GM12878 (cell line): ENCODE measurements at regions not wholly inside any gene's neighbourhood (a gene's known extent, or its start where the extent isn't known, plus 50 kb on each side); places are given as distances from the start of the nearest gene placed in this dataset.
A peak's percentile ranks its signal among the peaks of the same experiment; 100 is the strongest.

Experiments used
- ATAC-seq: fragments of 200-7000 bp; cut with Tn5 transposase; 3 replicates; pipeline ENCODE4 v1.9.1; 2020; ENCODE audit warnings: mild to moderate bottlenecking, moderate library complexity
- BruUV-seq: library from RNA; stranded (reverse); fragments of 400-500 nt; replicated peaks from 2 replicates; lab custom pipeline; 2021; lab: Mats Ljungman, UMichigan
- CTCF ChIA-PET: fragments of 300-600 bp; sonication (Branson Sonifier 250); formaldehyde crosslinking; extraction: SDS; loops from one replicate; lab custom pipeline; 2021; ENCODE audit warnings: inconsistent platforms; lab: Yijun Ruan, JAX
- POLR2A ChIA-PET: fragments of 350-600 bp; formaldehyde crosslinking; extraction: SDS; loops from one replicate; lab custom pipeline; 2021; ENCODE audit warnings: inconsistent platforms; lab: Charles Lee
- RAD21 ChIA-PET: fragments of 300-600 bp; sonication (Branson Sonifier 250); formaldehyde crosslinking; loops from one replicate; lab custom pipeline; 2023; ENCODE audit warnings: antibody characterized with exemption; ENCODE audit not compliant: unreplicated experiment; lab: Charles Lee
- SMC1A ChIA-PET: fragments of 300-600 bp; sonication (Branson Sonifier 250); formaldehyde crosslinking; loops from one replicate; lab custom pipeline; 2023; ENCODE audit not compliant: unreplicated experiment, uncharacterized antibody; lab: Charles Lee
- DNase-seq: peaks from one replicate; pipeline ENCODE4 v3.0.0-alpha.2; 2011; ENCODE audit warnings: low read depth, low spot score
- FAIRE-seq: peaks from 3 replicates; lab custom pipeline; 2011; peaks lifted over from hg19 to GRCh38; lab: Jason Lieb, UNC
- H2AFZ ChIP-seq: 2 replicates; pipeline ENCODE4 v1.6.0; 2011; ENCODE audit warnings: low read depth, low read length, control low read depth; ENCODE audit not compliant: control insufficient read depth
- H3K27ac ChIP-seq: 2 replicates; pipeline ENCODE4 v1.5.1; 2011; ENCODE audit warnings: control low read depth; ENCODE audit not compliant: control insufficient read depth, insufficient read depth
- H3K27me3 ChIP-seq, 2 experiments: replicated peaks in 1 of 2; 2 replicates each; pipeline versions ENCODE4 v1.6.0 to v1.6.1; 2011; ENCODE audit warnings: low read length in 1 of 2; ENCODE audit not compliant: control insufficient read depth in 2 of 2, insufficient read depth in 2 of 2
- H3K36me3 ChIP-seq, 2 experiments: 2 replicates each; pipeline ENCODE4 v1.5.1; 2011; ENCODE audit warnings: low read length in 1 of 2; ENCODE audit not compliant: control insufficient read depth in 2 of 2, insufficient read depth in 2 of 2
- H3K4me1 ChIP-seq: 2 replicates; pipeline ENCODE4 v1.6.1; 2011; ENCODE audit warnings: mild to moderate bottlenecking, low read length, moderate library complexity, mixed read lengths; ENCODE audit not compliant: control insufficient read depth, insufficient read depth
- H3K4me2 ChIP-seq: 2 replicates; pipeline ENCODE4 v1.6.0; 2011; ENCODE audit warnings: control low read depth; ENCODE audit not compliant: control insufficient read depth, insufficient read depth
- H3K4me3 ChIP-seq: fragments of 200-600 bp; sonication (generic); 2 replicates; pipeline ENCODE4 v1.5.1; 2016
- H3K79me2 ChIP-seq: 2 replicates; pipeline ENCODE4 v1.6.0; 2011; ENCODE audit warnings: low read length; ENCODE audit not compliant: control insufficient read depth, insufficient read depth
- H3K9ac ChIP-seq: 2 replicates; pipeline ENCODE4 v1.8.0; 2011; ENCODE audit warnings: low read length, control low read depth, mixed read lengths; ENCODE audit not compliant: control insufficient read depth, insufficient read depth
- H3K9me3 ChIP-seq: replicated peaks from 3 replicates; pipeline ENCODE4 v1.5.1; 2011; ENCODE audit warnings: mild to moderate bottlenecking, low read length; ENCODE audit not compliant: control insufficient read depth, insufficient read depth
- H4K20me1 ChIP-seq: 2 replicates; pipeline ENCODE4 v1.6.0; 2011; ENCODE audit not compliant: control insufficient read depth, insufficient read depth
- BMI1 ChIP-seq: fragments of 450-650 bp; IDR thresholded peaks from 2 replicates; pipeline ENCODE4 v1.6.1; 2016; ENCODE audit warnings: mild to moderate bottlenecking, moderate library complexity, borderline replicate concordance
- CBX5 ChIP-seq: sonication (generic); IDR thresholded peaks from 2 replicates; pipeline ENCODE4 v1.6.1; 2016; ENCODE audit warnings: low read depth, moderate library complexity, mild to moderate bottlenecking, inconsistent platforms
- HDAC6 ChIP-seq: fragments of 200-600 bp; sonication (generic); IDR thresholded peaks from one replicate; pipeline ENCODE4 v1.8.0; 2017; ENCODE audit warnings: antibody characterized with exemption; ENCODE audit not compliant: unreplicated experiment
- IRF4 ChIP-seq: IDR thresholded peaks from 2 replicates; pipeline ENCODE4 v1.6.1; 2011; ENCODE audit warnings: low read depth, low read length
- JUND ChIP-seq: IDR thresholded peaks from 2 replicates; pipeline ENCODE4 v1.6.1; 2012; ENCODE audit warnings: low read depth, mild to moderate bottlenecking, low read length, improper control_type of control experiment, moderate library complexity
- MEF2A ChIP-seq: IDR thresholded peaks from 2 replicates; pipeline ENCODE4 v1.6.1; 2011; ENCODE audit warnings: low read depth, mild to moderate bottlenecking, low read length, moderate library complexity; ENCODE audit not compliant: insufficient read depth
- MYC ChIP-seq: IDR thresholded peaks from 2 replicates; pipeline ENCODE4 v1.6.1; 2011; ENCODE audit warnings: mild to moderate bottlenecking, low read length, moderate library complexity, inconsistent platforms; ENCODE audit not compliant: insufficient read depth, insufficient replicate concordance, insufficient read length, severe bottlenecking
- NBN ChIP-seq: fragments of 450-650 bp; IDR thresholded peaks from 2 replicates; pipeline ENCODE4 v1.6.1; 2016
- PAX8 ChIP-seq: fragments of 450-650 bp; IDR thresholded peaks from 2 replicates; pipeline ENCODE4 v1.6.1; 2017; ENCODE audit warnings: mild to moderate bottlenecking, moderate library complexity
- RAD21 ChIP-seq: IDR thresholded peaks from 2 replicates; pipeline ENCODE4 v1.6.1; 2011; ENCODE audit warnings: mild to moderate bottlenecking, low read depth, low read length, moderate library complexity; ENCODE audit not compliant: insufficient read depth
- RB1 ChIP-seq: fragments of 450-650 bp; formaldehyde crosslinking; IDR thresholded peaks from 2 replicates; pipeline ENCODE4 v1.6.1; 2017; ENCODE audit warnings: mild to moderate bottlenecking, borderline replicate concordance
- RBBP5 ChIP-seq: fragments of 200-600 bp; sonication (generic); conservative IDR thresholded peaks from 2 replicates; pipeline ENCODE4 v1.6.1; 2016
- RCOR1 ChIP-seq: conservative IDR thresholded peaks from 2 replicates; pipeline ENCODE4 v1.6.1; 2012; ENCODE audit warnings: low read depth, low read length, improper control_type of control experiment
- SMAD5 ChIP-seq: IDR thresholded peaks from 2 replicates; pipeline ENCODE4 v1.6.1; 2016; ENCODE audit warnings: antibody characterized with exemption, low read depth
- SREBF1 ChIP-seq: IDR thresholded peaks from 2 replicates; pipeline ENCODE4 v1.6.1; 2012; ENCODE audit warnings: mild to moderate bottlenecking, low read length
- STAT3 ChIP-seq: IDR thresholded peaks from 2 replicates; pipeline ENCODE4 v1.6.1; 2011; ENCODE audit warnings: low read depth, low read length, improper control_type of control experiment
- ZNF207 ChIP-seq: fragments of 450-650 bp; IDR thresholded peaks from 2 replicates; pipeline ENCODE4 v1.6.1; 2014; ENCODE audit warnings: antibody characterized with exemption, mild to moderate bottlenecking, borderline replicate concordance
- ZNF24 ChIP-seq: fragments of 450-650 bp; IDR thresholded peaks from 2 replicates; pipeline ENCODE4 v1.6.1; 2017; ENCODE audit warnings: antibody characterized with exemption, mild to moderate bottlenecking
- ZNF384 ChIP-seq: IDR thresholded peaks from 2 replicates; pipeline ENCODE4 v1.6.1; 2012; ENCODE audit warnings: low read depth, mild to moderate bottlenecking, low read length, improper control_type of control experiment, borderline replicate concordance
- WGBS: methylation state at CpG from one replicate; pipeline ENCODE4 v1.1.6; 2016; ENCODE audit warnings: low lambda C conversion rate; ENCODE audit not compliant: insufficient replicate concordance, insufficient coverage; ENCODE audit errors: missing lambda C conversion rate; 5-methylcytosine and 5-hydroxymethylcytosine counted together
- in situ Hi-C: fragments of 300-500 bp; cut with MboI; formaldehyde crosslinking; loops from 9 replicates; pipeline ENCODE4 v1.14.3; 2018; ENCODE audit warnings: mixed read lengths
- intact Hi-C: fragments of 100-400 bp; cut with micrococcal nuclease; formaldehyde crosslinking; loops from one replicate; pipeline ENCODE4 v1.14.2; 2022; ENCODE audit not compliant: unreplicated experiment
- TF ChIP-seq, protein P1 (sequence below): fragments of 450-650 bp; formaldehyde crosslinking; IDR thresholded peaks from 2 replicates; pipeline ENCODE4 v1.5.0; 2022; ENCODE audit warnings: mild to moderate bottlenecking, missing genetic modification characterization

- ATAC-seq, result peak; percentile 65
- ChIA-PET SMC1A (interaction anchor here (0.9 to 4.7 kb wide), 7 partner anchors 20 to 60 kb away, joined by 3 to 34 read pairs (median 4); a partner anchor contains a TSS), POLR2A (interaction anchor here (0.6 to 6.5 kb wide), 15 partner anchors 13 to 992 kb away, joined by 3 to 119 read pairs (median 5); a partner anchor contains a TSS), CTCF (interaction anchor here (1.9 kb wide), 1 partner anchor 32 kb away, joined by 8 read pairs; a partner anchor contains a TSS), RAD21 (interaction anchor here (0.9 to 8.1 kb wide), 3 partner anchors 31 to 123 kb away, joined by 4 to 96 read pairs (median 4); a partner anchor contains a TSS)
- H3K79me2 ChIP-seq, result peaks cover 24% of the 10 kb centered on the region
- intact Hi-C loops, result loop anchor here (1.0 to 5.0 kb wide), 3 partner anchors 32 to 124 kb away; a partner anchor contains a TSS
- H2AFZ ChIP-seq, result peak overlapping the region; percentile 43
- peaks cover 11% of the 10 kb centered on the region for H3K4me1 ChIP-seq
- peak overlapping the region; percentile 88 for H3K4me3 ChIP-seq
- no peaks in the 10 kb centered on the region; the same call in 1 of the 2 replicates for H4K20me1 ChIP-seq
- no peaks in the 10 kb centered on the region for H3K36me3 ChIP-seq
- WGBS, result under 1% methylated on average over 61 of the region's 61 CpGs
- H3K4me2 ChIP-seq, result peak overlapping the region; percentile 87
- no peak for FAIRE-seq
- BruUV-seq, result TSS peak; percentile 98
- H3K9me3 ChIP-seq, result no peaks in the 10 kb centered on the region
- peak; percentile 90 for DNase-seq
- H3K27me3 ChIP-seq, result no peaks in the 10 kb centered on the region
- peak overlapping the region; percentile 94 for H3K27ac ChIP-seq
- H3K9ac ChIP-seq, result peak overlapping the region; percentile 94
- in situ Hi-C loops, result no loop called here
- TF ChIP-seq RBBP5, result no peak
- TF ChIP-seq SMAD5, result peak; percentile 100
- peak; percentile 18; the same call in 1 of the 2 replicates for TF ChIP-seq ZNF384
- TF ChIP-seq ZNF207, result peak; percentile 93; the same call in 1 of the 2 replicates
- TF ChIP-seq RAD21, result no peak
- peak; percentile 75 for TF ChIP-seq ZNF24
- TF ChIP-seq RB1, result peak; percentile 82; the same call in 1 of the 2 replicates
- TF ChIP-seq RCOR1, result peak; percentile 90; the same call in 1 of the 2 replicates
- peak; percentile 90 for TF ChIP-seq NBN
- peak; percentile 47; the same call in 1 of the 2 replicates for TF ChIP-seq MEF2A
- TF ChIP-seq IRF4, result 0 out of 2 replicates have a peak, but pooled peaks have one; percentile 15
- TF ChIP-seq HDAC6, result peak; percentile 95
- TF ChIP-seq BMI1, result peak; percentile 57
- peak; percentile 85; the same call in 1 of the 2 replicates for TF ChIP-seq CBX5
- TF ChIP-seq STAT3, result no peak
- no peak for TF ChIP-seq JUND
- peak; percentile 58 for TF ChIP-seq MYC
- TF ChIP-seq, protein P1, sequence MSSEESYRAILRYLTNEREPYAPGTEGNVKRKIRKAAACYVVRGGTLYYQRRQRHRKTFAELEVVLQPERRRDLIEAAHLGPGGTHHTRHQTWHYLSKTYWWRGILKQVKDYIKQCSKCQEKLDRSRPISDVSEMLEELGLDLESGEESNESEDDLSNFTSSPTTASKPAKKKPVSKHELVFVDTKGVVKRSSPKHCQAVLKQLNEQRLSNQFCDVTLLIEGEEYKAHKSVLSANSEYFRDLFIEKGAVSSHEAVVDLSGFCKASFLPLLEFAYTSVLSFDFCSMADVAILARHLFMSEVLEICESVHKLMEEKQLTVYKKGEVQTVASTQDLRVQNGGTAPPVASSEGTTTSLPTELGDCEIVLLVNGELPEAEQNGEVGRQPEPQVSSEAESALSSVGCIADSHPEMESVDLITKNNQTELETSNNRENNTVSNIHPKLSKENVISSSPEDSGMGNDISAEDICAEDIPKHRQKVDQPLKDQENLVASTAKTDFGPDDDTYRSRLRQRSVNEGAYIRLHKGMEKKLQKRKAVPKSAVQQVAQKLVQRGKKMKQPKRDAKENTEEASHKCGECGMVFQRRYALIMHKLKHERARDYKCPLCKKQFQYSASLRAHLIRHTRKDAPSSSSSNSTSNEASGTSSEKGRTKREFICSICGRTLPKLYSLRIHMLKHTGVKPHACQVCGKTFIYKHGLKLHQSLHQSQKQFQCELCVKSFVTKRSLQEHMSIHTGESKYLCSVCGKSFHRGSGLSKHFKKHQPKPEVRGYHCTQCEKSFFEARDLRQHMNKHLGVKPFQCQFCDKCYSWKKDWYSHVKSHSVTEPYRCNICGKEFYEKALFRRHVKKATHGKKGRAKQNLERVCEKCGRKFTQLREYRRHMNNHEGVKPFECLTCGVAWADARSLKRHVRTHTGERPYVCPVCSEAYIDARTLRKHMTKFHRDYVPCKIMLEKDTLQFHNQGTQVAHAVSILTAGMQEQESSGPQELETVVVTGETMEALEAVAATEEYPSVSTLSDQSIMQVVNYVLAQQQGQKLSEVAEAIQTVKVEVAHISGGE, result no peak
- no peak; the same call in 1 of the 2 replicates for TF ChIP-seq SREBF1
- no peak for TF ChIP-seq PAX8
Measured at GRCh38 chr6:26156105-26156849, 69.0 kb downstream of the HFE start.
